GM21529 (cell line): ENCODE measurements at regions not wholly inside any gene's neighbourhood (a gene's known extent, or its start where the extent isn't known, plus 50 kb on each side); places are given as distances from the start of the nearest gene placed in this dataset.
A peak's percentile ranks its signal among the peaks of the same experiment; 100 is the strongest.

Experiments
- ATAC-seq: cut with Tn5 transposase; IDR thresholded peaks from one replicate; pipeline ENCODE4 v1.9.1; 2021; ENCODE audit not compliant: unreplicated experiment

GRCh38 chr18:27649621-27650020 is 464.5 kb upstream of the CHST9 start:
- ATAC-seq, result no peak

- no peak for ATAC-seq
Observed at GRCh38 chr18:27645929-27646328, 460.8 kb upstream of the CHST9 start.

- no peak for ATAC-seq
Observed at GRCh38 chr18:27636576-27637085, 451.5 kb upstream of the CHST9 start.

GRCh38 chr18:27632706-27633105 is 447.6 kb upstream of the CHST9 start:
- ATAC-seq, result no peak

GRCh38 chr18:27627927-27628326 is 442.8 kb upstream of the CHST9 start:
- ATAC-seq, result no peak

GRCh38 chr18:27621236-27621890 is 436.3 kb upstream of the CHST9 start:
- no peak for ATAC-seq

GRCh38 chr18:27619906-27620305 is 434.8 kb upstream of the CHST9 start:
- no peak for ATAC-seq

- ATAC-seq, result no peak
Observed at GRCh38 chr18:27619090-27619772, 434.1 kb upstream of the CHST9 start.

- ATAC-seq, result no peak
Observed at GRCh38 chr18:27616324-27616723, 431.2 kb upstream of the CHST9 start.

- ATAC-seq, result no peak
Observed at GRCh38 chr18:27614951-27615844, 430.1 kb upstream of the CHST9 start.

- no peak for ATAC-seq
Observed at GRCh38 chr18:27609221-27609620, 424.1 kb upstream of the CHST9 start.

GRCh38 chr18:27608742-27609141 is 423.6 kb upstream of the CHST9 start:
- no peak for ATAC-seq

- no peak for ATAC-seq
Observed at GRCh38 chr18:27608174-27608573, 423.1 kb upstream of the CHST9 start.

- no peak for ATAC-seq
Observed at GRCh38 chr18:27606741-27607140, 421.6 kb upstream of the CHST9 start.

- peak; percentile 86 for ATAC-seq
Observed at GRCh38 chr18:27605107-27605834, 420.2 kb upstream of the CHST9 start.

GRCh38 chr18:27604583-27604982 is 419.5 kb upstream of the CHST9 start:
- no peak for ATAC-seq

- no peak for ATAC-seq
Observed at GRCh38 chr18:27602092-27602491, 417.0 kb upstream of the CHST9 start.

- ATAC-seq, result no peak
Observed at GRCh38 chr18:27600245-27600644, 415.1 kb upstream of the CHST9 start.

GRCh38 chr18:27599202-27599829 is 414.2 kb upstream of the CHST9 start:
- ATAC-seq, result peak; percentile 78

GRCh38 chr18:27595113-27595838 is 410.2 kb upstream of the CHST9 start:
- ATAC-seq, result no peak
